Inflammatory macrophage treated with lipopolysaccharide for 4 hours (primary cell): ENCODE measurements at regions not wholly inside any gene's neighbourhood (a gene's known extent, or its start where the extent isn't known, plus 50 kb on each side); places are given as distances from the start of the nearest gene placed in this dataset.

Experiments used
- DNase-seq: peaks from one replicate; pipeline ENCODE4 v3.0.0-alpha.2; 2020

DNA sequence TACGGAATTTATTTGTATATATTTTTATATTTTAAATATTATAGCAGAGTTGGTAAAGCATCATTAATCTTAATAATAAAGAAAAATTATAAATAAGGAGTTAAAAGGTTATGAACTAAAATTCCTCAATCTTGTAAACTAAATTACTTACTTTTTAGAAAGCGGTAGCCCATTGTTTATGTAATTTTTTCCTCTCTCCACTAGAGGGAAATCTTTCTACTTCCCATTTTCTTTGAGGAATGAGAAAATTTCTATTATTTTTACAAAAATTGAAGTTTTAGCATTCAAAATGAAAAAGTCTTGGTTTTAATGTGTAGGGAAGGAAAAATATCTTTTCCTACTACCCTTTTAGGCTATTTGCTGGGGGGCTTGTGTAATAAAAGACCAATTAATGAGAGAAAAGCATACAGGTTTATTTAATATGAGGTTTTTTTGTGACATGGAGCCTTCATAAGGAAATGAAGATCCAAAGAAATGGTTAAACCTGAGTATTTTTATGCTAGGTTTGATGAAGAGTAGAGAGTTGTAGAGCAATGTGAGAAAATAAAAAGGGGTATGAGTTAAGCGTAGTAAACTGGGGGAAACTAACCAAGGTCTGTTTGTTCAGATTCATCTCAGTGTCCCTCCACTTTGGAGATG, 68.7 kb upstream of the ADAD1 start:
- DNase-seq = peak; percentile 32

DNA sequence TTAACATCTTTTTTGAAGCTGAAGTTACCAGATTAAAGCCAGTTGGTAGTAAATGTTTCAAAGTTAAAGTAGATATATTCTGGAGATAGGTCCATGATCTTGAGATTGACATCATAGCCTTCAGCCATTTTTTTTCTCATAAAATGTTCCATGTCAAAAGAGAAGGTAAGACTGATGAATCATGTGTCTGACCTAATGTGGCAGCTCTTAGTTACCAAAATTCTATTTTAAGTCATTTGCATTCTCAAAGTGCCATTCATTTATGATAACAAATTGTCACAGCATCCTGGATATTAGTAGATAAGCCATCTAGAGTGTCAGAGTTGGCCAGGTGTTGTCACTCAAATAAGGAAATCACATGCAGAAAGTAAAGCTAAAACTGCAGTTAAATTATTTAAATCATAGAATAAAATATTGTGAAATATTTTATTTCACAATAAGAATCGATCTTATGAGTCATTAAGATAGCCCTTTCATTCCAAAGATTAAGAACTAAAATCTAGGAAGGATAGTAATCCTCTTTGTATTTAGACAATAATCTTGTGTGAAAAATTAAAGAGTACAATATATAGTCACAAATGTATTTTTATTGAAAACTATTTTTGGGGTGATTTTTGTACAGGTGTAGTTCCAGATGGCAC, 65.7 kb upstream of the ADAD1 start:
- no peak for DNase-seq

DNA sequence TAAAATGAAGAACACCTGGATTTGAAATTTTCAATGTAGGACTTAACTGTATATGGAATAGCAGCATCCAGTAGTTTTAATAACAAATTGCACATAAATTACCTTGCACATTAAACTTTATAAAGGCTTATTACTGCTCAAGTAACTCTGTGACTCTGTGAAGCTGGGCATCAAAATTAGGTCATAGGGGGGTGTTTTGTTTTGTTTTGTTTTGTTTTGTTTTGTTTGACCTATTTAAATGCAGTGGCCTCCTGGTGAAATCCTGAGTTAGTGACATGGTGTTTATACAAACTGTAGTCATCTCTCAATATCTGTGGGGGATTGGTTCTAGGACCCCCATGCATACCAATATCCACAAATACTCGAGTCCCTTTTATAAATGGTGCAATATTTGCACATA, 51.9 kb upstream of the ADAD1 start:
- no peak for DNase-seq

DNA sequence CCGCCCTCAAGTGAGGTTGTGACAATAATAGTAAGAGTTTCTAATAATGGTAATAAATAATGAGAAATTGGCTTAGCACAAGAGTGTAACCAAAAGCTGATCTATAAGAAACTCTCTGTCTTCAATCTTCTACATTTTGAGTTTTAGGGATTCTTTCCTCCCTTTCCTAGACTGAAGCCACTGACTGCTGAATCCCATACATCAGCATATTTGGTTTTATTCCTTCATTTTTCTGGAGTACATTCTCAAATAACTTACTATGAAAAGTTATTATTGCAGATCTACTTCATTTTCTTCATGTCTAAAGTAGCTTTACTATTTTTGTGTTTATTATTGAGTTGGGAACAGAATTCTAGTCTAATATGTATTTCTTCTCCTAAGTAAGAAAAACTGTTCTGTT, 49.9 kb upstream of the ADAD1 start:
- no peak for DNase-seq
